SK-N-SH treated with all-trans-retinoic acid at 6 μM for 48 hours (cell line): ENCODE measurements at regions not wholly inside any gene's neighbourhood (a gene's known extent, or its start where the extent isn't known, plus 50 kb on each side); places are given as distances from the start of the nearest gene placed in this dataset.

Experiments
- OSR1 ChIP-seq: fragments of 250-450 bp; sonication (Bioruptor Pico); IDR thresholded peaks from 2 replicates; pipeline ENCODE4 v1.8.0; 2022; ENCODE audit warnings: moderate library complexity, mild to moderate bottlenecking, inconsistent platforms
- RARB ChIP-seq: fragments of 250-450 bp; sonication (Bioruptor Pico); IDR thresholded peaks from 2 replicates; pipeline ENCODE4 v1.8.0; 2021; ENCODE audit warnings: mild to moderate bottlenecking, moderate library complexity
- TOX ChIP-seq: fragments of 250-450 bp; sonication (Bioruptor Pico); IDR thresholded peaks from 2 replicates; pipeline ENCODE4 v1.8.0; 2021; ENCODE audit warnings: mild to moderate bottlenecking, moderate library complexity, borderline replicate concordance
- TSHZ2 ChIP-seq: fragments of 250-450 bp; sonication (Bioruptor Pico); IDR thresholded peaks from 2 replicates; pipeline ENCODE4 v1.5.0; 2020; ENCODE audit warnings: mild to moderate bottlenecking, moderate library complexity

GRCh38 chr5:121668635-121669034 lies 183.0 kb upstream of the FTMT start:
- TF ChIP-seq RARB (CRISPR knock-in tag) (no peak), TSHZ2 (CRISPR knock-in tag) (no peak), OSR1 (CRISPR knock-in tag) (no peak), TOX (CRISPR knock-in tag) (no peak)
